MCF 10A (cell line): ENCODE measurements at regions not wholly inside any gene's neighbourhood (a gene's known extent, or its start where the extent isn't known, plus 50 kb on each side); places are given as distances from the start of the nearest gene placed in this dataset.

ENCODE experiments used
- BruUV-seq: library from RNA; stranded (reverse); fragments of 400-500 nt; replicated peaks from 2 replicates; lab custom pipeline; 2021; lab: Mats Ljungman, UMichigan
- CTCF ChIA-PET: fragments of 300-600 bp; sonication (Branson Sonifier 250); formaldehyde crosslinking; extraction: SDS; loops from one replicate; lab custom pipeline; 2021; ENCODE audit warnings: antibody characterized with exemption, inconsistent platforms; lab: Yijun Ruan, JAX
- POLR2A ChIA-PET: fragments of 300-600, 350-650 bp; sonication (Branson Sonifier 250); formaldehyde crosslinking; extraction: SDS; loops from one replicate; lab custom pipeline; 2020; ENCODE audit warnings: antibody characterized with exemption, inconsistent platforms; lab: Yijun Ruan, JAX
- DNase-seq: peaks from one replicate; pipeline ENCODE4 v3.0.0-alpha.2; 2018; ENCODE audit not compliant: unreplicated experiment
- H3K27ac Mint-ChIP-seq: one replicate; pipeline ENCODE4 v1.8.0; 2022; ENCODE audit warnings: mild to moderate bottlenecking, low read depth, mixed read lengths; ENCODE audit not compliant: unreplicated experiment
- H3K27me3 Mint-ChIP-seq: one replicate; pipeline ENCODE4 v1.8.0; 2022; ENCODE audit warnings: mixed read lengths; ENCODE audit not compliant: insufficient read depth, unreplicated experiment
- H3K36me3 Mint-ChIP-seq: one replicate; pipeline ENCODE4 v1.8.0; 2022; ENCODE audit warnings: mild to moderate bottlenecking, moderate library complexity, mixed read lengths; ENCODE audit not compliant: insufficient read depth, unreplicated experiment
- H3K4me1 Mint-ChIP-seq: one replicate; pipeline ENCODE4 v1.8.0; 2022; ENCODE audit warnings: mixed read lengths; ENCODE audit not compliant: insufficient read depth, unreplicated experiment
- H3K4me3 Mint-ChIP-seq: one replicate; pipeline ENCODE4 v1.8.0; 2022; ENCODE audit warnings: mild to moderate bottlenecking, moderate library complexity, mixed read lengths; ENCODE audit not compliant: unreplicated experiment
- H3K9me3 Mint-ChIP-seq: one replicate; pipeline ENCODE4 v1.8.0; 2022; ENCODE audit warnings: mixed read lengths; ENCODE audit not compliant: unreplicated experiment
- CTCF ChIP-seq: fragments of 200-600 bp; IDR thresholded peaks from one replicate; pipeline ENCODE4 v1.8.0; 2022; ENCODE audit warnings: antibody characterized with exemption, mild to moderate bottlenecking; ENCODE audit not compliant: unreplicated experiment
- intact Hi-C: fragments of 100-400 bp; cut with micrococcal nuclease; formaldehyde crosslinking; loops from 2 replicates; pipeline ENCODE4 v1.14.1; 2022

- no peak for DNase-seq
- intact Hi-C loops: no loop called here
- ChIA-PET POLR2A (no interaction called here), CTCF (interaction anchor here (0.6 kb wide), 2 partner anchors 31 to 188 kb away, joined by 3 read pairs; no protein-coding TSS in a partner anchor)
- BruUV-seq: no TSS peak
- no peak for TF ChIP-seq CTCF
- H3K36me3 Mint-ChIP-seq: peaks cover 4% of the 10 kb centered on the region
- H3K9me3 Mint-ChIP-seq: no peaks in the 10 kb centered on the region
- no peak overlapping the region for H3K27ac Mint-ChIP-seq
- H3K27me3 Mint-ChIP-seq: no peaks in the 10 kb centered on the region
- H3K4me3 Mint-ChIP-seq: no peak overlapping the region
- peaks cover 11% of the 10 kb centered on the region for H3K4me1 Mint-ChIP-seq
These were observed 67.5 kb upstream of the SH3RF1 start for GRCh38 chr4:169338241-169338640.

DNA sequence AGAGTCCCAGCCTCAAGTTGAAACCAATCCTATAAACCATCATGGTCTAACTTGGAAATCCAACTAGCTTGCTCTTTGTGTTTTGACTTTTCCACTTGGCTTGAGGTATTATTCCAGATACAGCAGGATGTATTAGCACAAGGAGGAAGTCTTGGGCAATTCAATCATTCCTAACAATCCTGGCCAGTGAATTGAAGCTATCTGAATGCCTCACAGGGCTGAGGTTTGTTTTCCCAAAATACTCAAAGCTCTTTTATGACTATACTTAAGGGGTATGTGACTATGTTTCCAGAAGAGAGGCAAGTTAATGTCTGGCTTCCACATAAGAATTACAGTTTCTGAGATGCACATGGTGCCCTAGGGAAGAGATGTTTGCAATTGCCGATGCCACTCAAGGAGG is 66.8 kb upstream of the SH3RF1 start:
- no peak for TF ChIP-seq CTCF
- H3K9me3 Mint-ChIP-seq: no peaks in the 10 kb centered on the region
- no peak overlapping the region for H3K27ac Mint-ChIP-seq
- intact Hi-C loops: no loop called here
- no peaks in the 10 kb centered on the region for H3K27me3 Mint-ChIP-seq
- POLR2A ChIA-PET: no interaction called here
- CTCF ChIA-PET: no interaction called here
- DNase-seq: no peak
- H3K4me3 Mint-ChIP-seq: no peak overlapping the region
- BruUV-seq: no TSS peak
- peaks cover 4% of the 10 kb centered on the region for H3K36me3 Mint-ChIP-seq
- H3K4me1 Mint-ChIP-seq: peaks cover 11% of the 10 kb centered on the region

DNA sequence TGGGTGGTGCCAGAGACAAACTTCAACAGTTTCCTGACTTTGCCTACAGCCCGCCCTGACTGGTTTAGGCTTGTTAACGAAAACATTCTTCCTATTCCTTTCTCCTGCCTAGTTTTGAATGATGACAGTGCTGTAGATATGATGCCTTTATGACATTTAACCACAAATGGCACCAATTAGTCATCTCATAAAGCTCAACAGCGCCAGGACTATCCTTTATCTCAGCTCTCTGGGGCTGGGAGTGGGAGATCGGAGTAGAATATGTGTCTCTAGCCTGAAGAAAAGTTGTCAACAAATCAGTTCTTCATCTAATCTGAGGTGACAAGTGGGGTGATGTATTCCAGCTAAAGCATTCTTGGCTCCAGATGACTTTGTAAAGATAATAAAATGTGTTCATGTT is 64.6 kb upstream of the SH3RF1 start:
- no TSS peak for BruUV-seq
- DNase-seq: peak; percentile 36
- POLR2A ChIA-PET: interaction anchor here (0.9 to 1.4 kb wide), 2 partner anchors 17 to 20 kb away, joined by 3 to 6 read pairs; no protein-coding TSS in a partner anchor

DNA sequence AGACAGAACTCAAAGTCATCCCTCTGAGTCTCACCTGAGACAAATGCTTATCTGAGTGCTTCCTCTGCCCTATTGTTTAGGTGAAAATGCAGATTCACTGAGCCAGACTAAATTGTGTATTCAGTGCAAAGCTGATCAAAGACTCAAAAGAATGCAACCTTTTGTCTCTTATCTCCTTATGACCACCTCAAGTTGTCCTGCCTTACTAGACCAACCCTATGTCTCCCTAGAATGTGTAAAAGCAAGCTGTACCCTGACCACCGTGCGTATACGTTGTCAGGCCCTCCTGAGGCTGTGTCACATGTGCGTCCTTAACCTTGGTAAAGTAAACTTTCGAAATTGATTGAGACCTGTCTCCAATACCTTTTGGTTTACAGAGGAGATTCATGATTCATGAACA is 63.6 kb upstream of the SH3RF1 start:
- Mint-ChIP-seq H3K4me3 (no peak overlapping the region), H3K27ac (no peak overlapping the region), H3K27me3 (no peaks in the 10 kb centered on the region), H3K9me3 (no peaks in the 10 kb centered on the region), H3K36me3 (no peaks in the 10 kb centered on the region), H3K4me1 (peaks cover 11% of the 10 kb centered on the region)
- no peak for DNase-seq
- ChIA-PET POLR2A (interaction anchor here (1.1 kb wide), 1 partner anchor 105 kb away, joined by 3 read pairs; no protein-coding TSS in a partner anchor), CTCF (interaction anchor here (0.8 kb wide), 1 partner anchor 262 kb away, joined by 4 read pairs; no protein-coding TSS in a partner anchor)
- TF ChIP-seq CTCF: no peak
- intact Hi-C loops: no loop called here
- no TSS peak for BruUV-seq

More for the DNA sequence above, 64.6 kb upstream of the SH3RF1 start:
- intact Hi-C loops: no loop called here
- Mint-ChIP-seq H3K36me3 (no peaks in the 10 kb centered on the region), H3K27ac (peak overlapping the region; percentile 36), H3K27me3 (no peaks in the 10 kb centered on the region), H3K9me3 (no peaks in the 10 kb centered on the region), H3K4me1 (peaks cover 11% of the 10 kb centered on the region), H3K4me3 (no peak overlapping the region)
- no peak for TF ChIP-seq CTCF
- CTCF ChIA-PET: interaction anchor here (0.6 to 0.7 kb wide), 2 partner anchors 10 to 112 kb away, joined by 3 to 4 read pairs; no protein-coding TSS in a partner anchor
